ENCODE measurements at regions not wholly inside any gene's neighbourhood (a gene's known extent, or its start where the extent isn't known, plus 50 kb on each side); places are given as distances from the start of the nearest gene placed in this dataset.

GRCh38 chr1:214192825-214193643 is 87.9 kb upstream of the SMYD2 start:
- TF ChIP-seq, protein P1, sequence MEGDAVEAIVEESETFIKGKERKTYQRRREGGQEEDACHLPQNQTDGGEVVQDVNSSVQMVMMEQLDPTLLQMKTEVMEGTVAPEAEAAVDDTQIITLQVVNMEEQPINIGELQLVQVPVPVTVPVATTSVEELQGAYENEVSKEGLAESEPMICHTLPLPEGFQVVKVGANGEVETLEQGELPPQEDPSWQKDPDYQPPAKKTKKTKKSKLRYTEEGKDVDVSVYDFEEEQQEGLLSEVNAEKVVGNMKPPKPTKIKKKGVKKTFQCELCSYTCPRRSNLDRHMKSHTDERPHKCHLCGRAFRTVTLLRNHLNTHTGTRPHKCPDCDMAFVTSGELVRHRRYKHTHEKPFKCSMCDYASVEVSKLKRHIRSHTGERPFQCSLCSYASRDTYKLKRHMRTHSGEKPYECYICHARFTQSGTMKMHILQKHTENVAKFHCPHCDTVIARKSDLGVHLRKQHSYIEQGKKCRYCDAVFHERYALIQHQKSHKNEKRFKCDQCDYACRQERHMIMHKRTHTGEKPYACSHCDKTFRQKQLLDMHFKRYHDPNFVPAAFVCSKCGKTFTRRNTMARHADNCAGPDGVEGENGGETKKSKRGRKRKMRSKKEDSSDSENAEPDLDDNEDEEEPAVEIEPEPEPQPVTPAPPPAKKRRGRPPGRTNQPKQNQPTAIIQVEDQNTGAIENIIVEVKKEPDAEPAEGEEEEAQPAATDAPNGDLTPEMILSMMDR (conservative IDR thresholded peaks at IDR 0.05), result no peak
- no peak for TF ChIP-seq EZH2 (IDR thresholded peaks at IDR 0.05; ENCODE audit: low read depth)
